Karpas-422 (cell line): ENCODE measurements at regions not wholly inside any gene's neighbourhood (a gene's known extent, or its start where the extent isn't known, plus 50 kb on each side); places are given as distances from the start of the nearest gene placed in this dataset.

Experiments used
- DNase-seq: peaks from one replicate; pipeline ENCODE4 v3.0.0-alpha.2; 2015
- H2AFZ ChIP-seq: fragments of 200-600 bp; sonication (generic); 2 replicates; pipeline ENCODE4 v1.6.1; 2014; ENCODE audit warnings: antibody characterized with exemption, low read length, mixed read lengths
- H3K27ac ChIP-seq: fragments of 200-600 bp; sonication (generic); 2 replicates; pipeline ENCODE4 v1.5.1; 2014; ENCODE audit warnings: mild to moderate bottlenecking, low read length, moderate library complexity
- H3K27me3 ChIP-seq: fragments of 200-600 bp; sonication (generic); 2 replicates; pipeline ENCODE4 v1.6.1; 2014; ENCODE audit warnings: low read length, mixed read lengths
- H3K36me3 ChIP-seq: fragments of 200-600 bp; sonication (generic); 2 replicates; pipeline ENCODE4 v1.6.1; 2014; ENCODE audit warnings: low read length, mixed read lengths; ENCODE audit not compliant: insufficient read depth
- H3K4me1 ChIP-seq: fragments of 200-600 bp; sonication (generic); 2 replicates; pipeline ENCODE4 v1.6.1; 2014; ENCODE audit warnings: mild to moderate bottlenecking, low read length, mixed read lengths
- H3K4me2 ChIP-seq: fragments of 200-600 bp; sonication (generic); 2 replicates; pipeline ENCODE4 v1.6.1; 2014; ENCODE audit warnings: low read length, low read depth, mild to moderate bottlenecking; ENCODE audit not compliant: poor library complexity, severe bottlenecking
- H3K4me3 ChIP-seq: fragments of 200-600 bp; sonication (generic); 2 replicates; pipeline ENCODE4 v1.5.1; 2014; ENCODE audit warnings: mild to moderate bottlenecking, antibody characterized with exemption, low read length, mixed read lengths
- H3K79me2 ChIP-seq: fragments of 200-600 bp; sonication (generic); 2 replicates; pipeline ENCODE4 v1.6.1; 2014; ENCODE audit warnings: mild to moderate bottlenecking, low read length, mixed read lengths
- H3K9ac ChIP-seq: fragments of 200-600 bp; sonication (generic); 2 replicates; pipeline ENCODE4 v1.6.0; 2014; ENCODE audit warnings: low read length
- H3K9me2 ChIP-seq: fragments of 200-600 bp; sonication (generic), shearing (Covaris generic); replicated peaks from 2 replicates; pipeline ENCODE4 v1.6.0; 2014; ENCODE audit warnings: mild to moderate bottlenecking, low read length, moderate library complexity; ENCODE audit not compliant: insufficient read depth
- H3K9me3 ChIP-seq: fragments of 300-700, 200-600 bp; sonication (generic); 2 replicates; pipeline ENCODE4 v1.6.1; 2014; ENCODE audit warnings: low read length, mixed read lengths
- H4K20me1 ChIP-seq: fragments of 200-600 bp; sonication (generic); 2 replicates; pipeline ENCODE4 v1.6.1; 2014; ENCODE audit warnings: mild to moderate bottlenecking, antibody characterized with exemption, low read length, low read depth; ENCODE audit not compliant: insufficient read depth

GRCh38 chr17:77783991-77784820 lies 174.3 kb upstream of the TNRC6C start:
- Histone ChIP-seq H3K9me3 (no peaks in the 10 kb centered on the region), H3K9me2 (no peaks in the 10 kb centered on the region), H3K4me3 (no peak overlapping the region), H3K4me1 (no peaks in the 10 kb centered on the region), H2AFZ (no peak overlapping the region), H4K20me1 (no peaks in the 10 kb centered on the region), H3K9ac (no peak overlapping the region), H3K79me2 (no peaks in the 10 kb centered on the region), H3K4me2 (no peak overlapping the region), H3K36me3 (no peaks in the 10 kb centered on the region), H3K27ac (no peak overlapping the region), H3K27me3 (no peaks in the 10 kb centered on the region)
- DNase-seq: no peak

GRCh38 chr17:77785312-77785905 lies 173.1 kb upstream of the TNRC6C start:
- no peaks in the 10 kb centered on the region for H3K9me2 ChIP-seq
- DNase-seq: no peak
- H3K27ac ChIP-seq: no peak overlapping the region
- no peak overlapping the region for H3K9ac ChIP-seq
- no peak overlapping the region for H3K4me3 ChIP-seq
- H3K36me3 ChIP-seq: no peaks in the 10 kb centered on the region
- no peaks in the 10 kb centered on the region for H3K4me1 ChIP-seq
- H3K9me3 ChIP-seq: no peaks in the 10 kb centered on the region
- H3K4me2 ChIP-seq: no peak overlapping the region
- no peaks in the 10 kb centered on the region for H3K79me2 ChIP-seq
- H3K27me3 ChIP-seq: no peaks in the 10 kb centered on the region
- H4K20me1 ChIP-seq: no peaks in the 10 kb centered on the region
- no peak overlapping the region for H2AFZ ChIP-seq

GRCh38 chr17:77786090-77786489 lies 172.4 kb upstream of the TNRC6C start:
- H2AFZ ChIP-seq: no peak overlapping the region
- H3K4me1 ChIP-seq: no peaks in the 10 kb centered on the region
- H3K36me3 ChIP-seq: no peaks in the 10 kb centered on the region
- H3K27me3 ChIP-seq: no peaks in the 10 kb centered on the region
- no peaks in the 10 kb centered on the region for H3K79me2 ChIP-seq
- H3K9ac ChIP-seq: no peak overlapping the region
- no peaks in the 10 kb centered on the region for H4K20me1 ChIP-seq
- H3K9me3 ChIP-seq: no peaks in the 10 kb centered on the region
- H3K9me2 ChIP-seq: no peaks in the 10 kb centered on the region
- H3K4me2 ChIP-seq: no peak overlapping the region
- H3K4me3 ChIP-seq: no peak overlapping the region
- H3K27ac ChIP-seq: no peak overlapping the region
- DNase-seq: no peak

- Histone ChIP-seq H3K4me1 (no peaks in the 10 kb centered on the region), H3K9ac (no peak overlapping the region), H2AFZ (no peak overlapping the region), H4K20me1 (no peaks in the 10 kb centered on the region), H3K36me3 (no peaks in the 10 kb centered on the region), H3K79me2 (no peaks in the 10 kb centered on the region), H3K9me2 (no peaks in the 10 kb centered on the region), H3K4me3 (no peak overlapping the region), H3K4me2 (no peak overlapping the region), H3K27me3 (no peaks in the 10 kb centered on the region), H3K27ac (no peak overlapping the region), H3K9me3 (no peaks in the 10 kb centered on the region)
- DNase-seq: no peak
Observed at GRCh38 chr17:77786740-77787505, 171.6 kb upstream of the TNRC6C start.

DNA sequence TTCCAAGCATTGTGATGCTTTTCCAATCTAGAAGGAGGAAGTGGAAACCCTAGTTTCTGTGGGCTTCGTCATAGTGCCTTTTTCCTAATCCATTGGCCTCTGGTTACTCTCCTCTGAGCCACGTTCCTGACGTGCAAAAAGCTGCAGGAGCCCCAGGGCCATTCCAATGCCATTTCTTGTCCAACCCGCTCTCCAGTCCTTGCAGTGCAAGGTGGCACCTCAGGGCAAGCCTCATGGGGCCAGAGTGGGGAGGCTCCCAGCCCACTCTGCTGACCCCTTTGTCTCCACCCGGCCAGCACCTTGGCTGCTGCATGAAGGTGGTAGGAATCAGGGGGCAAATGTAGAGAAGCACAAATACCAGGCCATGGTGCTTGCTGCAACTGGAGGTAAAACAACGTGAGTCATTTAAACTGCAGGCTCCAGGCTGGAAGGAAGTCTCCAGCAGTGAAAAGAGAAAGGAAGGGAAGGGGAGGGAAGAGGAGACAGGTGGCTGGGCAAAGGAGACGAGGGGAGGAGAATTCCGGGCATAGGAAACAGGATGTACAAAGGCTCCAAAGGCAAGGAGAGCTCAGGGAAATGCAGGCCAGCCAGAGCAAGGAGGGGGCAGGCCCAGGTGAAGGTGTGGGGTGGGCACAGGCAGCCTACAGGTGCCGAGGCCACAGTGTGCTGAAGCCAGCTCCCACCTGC lies 168.2 kb upstream of the TNRC6C start:
- no peak overlapping the region for H3K4me2 ChIP-seq
- H3K27ac ChIP-seq: no peak overlapping the region
- no peaks in the 10 kb centered on the region for H3K4me1 ChIP-seq
- H3K9ac ChIP-seq: no peak overlapping the region
- H3K9me2 ChIP-seq: no peaks in the 10 kb centered on the region
- no peak overlapping the region for H3K4me3 ChIP-seq
- H3K36me3 ChIP-seq: no peaks in the 10 kb centered on the region
- no peak overlapping the region for H2AFZ ChIP-seq
- no peaks in the 10 kb centered on the region for H3K79me2 ChIP-seq
- no peaks in the 10 kb centered on the region for H4K20me1 ChIP-seq
- H3K27me3 ChIP-seq: no peaks in the 10 kb centered on the region
- H3K9me3 ChIP-seq: no peaks in the 10 kb centered on the region
- no peak for DNase-seq

DNA sequence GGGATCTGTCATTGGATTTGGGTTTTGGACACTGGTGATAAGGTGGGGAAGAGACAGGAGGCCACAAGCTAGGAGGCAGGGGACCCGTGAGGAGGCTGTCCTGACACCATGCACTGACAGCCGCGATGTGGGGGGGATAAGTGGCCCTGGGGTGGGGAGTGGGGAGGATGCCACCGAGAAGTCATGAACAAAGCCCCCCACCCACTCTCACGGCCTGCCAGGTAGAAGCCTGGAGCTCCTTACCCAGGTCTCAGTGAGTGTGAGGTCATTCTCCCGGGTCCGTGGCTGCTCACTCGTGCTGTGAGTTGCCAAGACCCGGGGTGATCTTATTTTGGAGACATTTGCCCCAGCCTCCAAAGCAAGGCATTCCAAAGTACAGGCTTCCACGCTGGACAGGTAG lies 165.9 kb upstream of the TNRC6C start:
- Histone ChIP-seq H4K20me1 (no peaks in the 10 kb centered on the region), H3K9ac (no peak overlapping the region), H3K9me2 (no peaks in the 10 kb centered on the region), H3K27me3 (no peaks in the 10 kb centered on the region), H3K79me2 (no peaks in the 10 kb centered on the region), H3K4me3 (no peak overlapping the region), H3K27ac (no peak overlapping the region), H3K4me1 (no peaks in the 10 kb centered on the region), H2AFZ (no peak overlapping the region), H3K36me3 (no peaks in the 10 kb centered on the region), H3K9me3 (no peaks in the 10 kb centered on the region), H3K4me2 (no peak overlapping the region)
- no peak for DNase-seq

- H3K4me2 ChIP-seq: no peak overlapping the region
- DNase-seq: no peak
- H2AFZ ChIP-seq: no peak overlapping the region
- no peaks in the 10 kb centered on the region for H3K79me2 ChIP-seq
- no peak overlapping the region for H3K27ac ChIP-seq
- no peaks in the 10 kb centered on the region for H3K27me3 ChIP-seq
- H3K36me3 ChIP-seq: no peaks in the 10 kb centered on the region
- no peak overlapping the region for H3K9ac ChIP-seq
- no peak overlapping the region for H3K4me3 ChIP-seq
- no peaks in the 10 kb centered on the region for H3K9me3 ChIP-seq
- H3K4me1 ChIP-seq: no peaks in the 10 kb centered on the region
- H3K9me2 ChIP-seq: no peaks in the 10 kb centered on the region
- H4K20me1 ChIP-seq: no peaks in the 10 kb centered on the region
Observed at GRCh38 chr17:77793146-77793970, 165.1 kb upstream of the TNRC6C start.
